K562 (cell line): ENCODE measurements at regions not wholly inside any gene's neighbourhood (a gene's known extent, or its start where the extent isn't known, plus 50 kb on each side); places are given as distances from the start of the nearest gene placed in this dataset.

Source experiments
- BACH1 ChIP-seq: fragments of 200-800 bp; sonication (Bioruptor generic); IDR thresholded peaks from 2 replicates; pipeline ENCODE4 v1.6.1; 2016; ENCODE audit warnings: missing genetic modification characterization, missing compliant biosample characterization
- BMI1 ChIP-seq: fragments of 150-350 bp; IDR thresholded peaks from 2 replicates; pipeline ENCODE4 v1.6.1; 2014; ENCODE audit warnings: low read length
- CSDE1 ChIP-seq, 2 experiments: fragments of 450-650 bp; IDR thresholded peaks; 2 replicates each; pipeline ENCODE4 v1.6.1; 2016; ENCODE audit warnings: mild to moderate bottlenecking in 1 of 2
- EP400 ChIP-seq: fragments of 450-650 bp; IDR thresholded peaks from 2 replicates; pipeline ENCODE4 v1.6.1; 2017; ENCODE audit warnings: antibody characterized with exemption, mild to moderate bottlenecking, moderate library complexity
- FOXA3 ChIP-seq, 2 experiments: fragments of 450-650 bp in 1 of 2; sonication (generic) in 1 of 2; formaldehyde crosslinking; IDR thresholded peaks in 1 of 2; conservative IDR thresholded peaks in 1 of 2; 2 replicates each; pipeline versions ENCODE4 v1.4.0 to v1.8.0; 2020 to 2022; ENCODE audit warnings: mild to moderate bottlenecking in 2 of 2, missing genetic modification reagents in 1 of 2
- GABPB2 ChIP-seq: fragments of 250-450 bp; sonication (Bioruptor Pico); conservative IDR thresholded peaks from 2 replicates; pipeline ENCODE4 v1.5.1; 2021; ENCODE audit warnings: mild to moderate bottlenecking
- HDAC6 ChIP-seq: IDR thresholded peaks from 2 replicates; pipeline ENCODE4 v1.6.1; 2012; ENCODE audit warnings: low read depth, mild to moderate bottlenecking, control low read depth, inconsistent platforms, low read length, moderate library complexity
- HOXB6 ChIP-seq: fragments of 250-450 bp; sonication (Bioruptor Pico); IDR thresholded peaks from 2 replicates; pipeline ENCODE4 v1.5.1; 2022; ENCODE audit warnings: mild to moderate bottlenecking, borderline replicate concordance
- JUN ChIP-seq, 2 experiments: sonication (generic) in 1 of 2; formaldehyde crosslinking in 1 of 2; IDR thresholded peaks; 2 replicates each; pipeline versions ENCODE4 v1.6.1 to v1.8.0; 2012 to 2022; ENCODE audit warnings: borderline replicate concordance in 2 of 2, mild to moderate bottlenecking in 2 of 2, improper control_type of control experiment in 1 of 2, low read depth in 1 of 2, low read length in 1 of 2, missing genetic modification reagents in 1 of 2
- MCM7 ChIP-seq, 2 experiments: fragments of 450-650 bp; IDR thresholded peaks; 2 replicates each; pipeline ENCODE4 v1.6.1; 2016 to 2018
- PTBP1 ChIP-seq: fragments of 200-400 bp; formaldehyde crosslinking; IDR thresholded peaks from 2 replicates; pipeline ENCODE4 v1.6.1; 2017; ENCODE audit warnings: low read depth, low read length
- PYGO2 ChIP-seq: fragments of 450-650 bp; IDR thresholded peaks from 2 replicates; pipeline ENCODE4 v1.6.1; 2016; ENCODE audit warnings: mild to moderate bottlenecking, missing genetic modification characterization, moderate library complexity, missing compliant biosample characterization
- SFPQ ChIP-seq: fragments of 200-400 bp; formaldehyde crosslinking; IDR thresholded peaks from 2 replicates; pipeline ENCODE4 v1.6.1; 2017; ENCODE audit warnings: mild to moderate bottlenecking, low read depth, low read length, moderate library complexity
- TAF1 ChIP-seq: IDR thresholded peaks from 2 replicates; pipeline ENCODE4 v1.6.1; 2011; ENCODE audit warnings: mild to moderate bottlenecking, low read length, moderate library complexity; ENCODE audit not compliant: insufficient read depth, control insufficient read depth, severe bottlenecking; ENCODE audit errors: extremely low read depth
- ZNF584 ChIP-seq: fragments of 200-800 bp; sonication (Bioruptor generic); IDR thresholded peaks from 2 replicates; pipeline ENCODE4 v1.6.1; 2016; ENCODE audit warnings: low read depth, mild to moderate bottlenecking, missing genetic modification characterization, missing compliant biosample characterization
- TF ChIP-seq, protein P1 (sequence below), 3 experiments: fragments of 200-800 bp in 1 of 3; sonication (Bioruptor generic) in 1 of 3; sonication (generic) in 1 of 3; formaldehyde crosslinking in 1 of 3; IDR thresholded peaks; 2 replicates each; pipeline versions ENCODE4 v1.6.1 to v1.8.0; 2016 to 2022; ENCODE audit warnings: mild to moderate bottlenecking in 2 of 3, missing compliant biosample characterization in 2 of 3, missing genetic modification characterization in 2 of 3, missing genetic modification reagents in 1 of 3
- TF ChIP-seq, protein P2 (sequence below): fragments of 450-650 bp; IDR thresholded peaks from one replicate; pipeline ENCODE4 v1.6.1; 2018; ENCODE audit warnings: mild to moderate bottlenecking, moderate library complexity; ENCODE audit not compliant: partially characterized antibody
- TF ChIP-seq, protein P3 (sequence below): IDR thresholded peaks from 2 replicates; pipeline ENCODE4 v1.6.1; 2011; ENCODE audit not compliant: insufficient read length; ENCODE audit errors: extremely low read depth

GRCh38 chr6:27809939-27810767 is 102.0 kb downstream of the OR2B2 start (continued):
- TF ChIP-seq JUN (IDR thresholded peaks at IDR 0.05; ENCODE audit: borderline replicate concordance, low read depth, low read length) = peak; percentile 29; the same call in 1 of the 2 replicates
- peak; percentile 77; the same call in 1 of the 2 replicates for TF ChIP-seq JUN (CRISPR knock-in tag; IDR thresholded peaks at IDR 0.05; ENCODE audit: borderline replicate concordance)
- TF ChIP-seq, protein P1, sequence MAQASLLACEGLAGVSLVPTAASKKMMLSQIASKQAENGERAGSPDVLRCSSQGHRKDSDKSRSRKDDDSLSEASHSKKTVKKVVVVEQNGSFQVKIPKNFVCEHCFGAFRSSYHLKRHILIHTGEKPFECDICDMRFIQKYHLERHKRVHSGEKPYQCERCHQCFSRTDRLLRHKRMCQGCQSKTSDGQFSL (CRISPR knock-in tag; IDR thresholded peaks at IDR 0.05) = no peak; the same call in 1 of the 2 replicates
- TF ChIP-seq, protein P1 (tag; IDR thresholded peaks at IDR 0.05) = no peak
- no peak for TF ChIP-seq BMI1
- no peak for TF ChIP-seq ZNF584 (CRISPR knock-in tag)
- peak in 1 of 2 experiments; percentile 86; a peak in 2 of 4 replicates for TF ChIP-seq CSDE1 (IDR thresholded peaks at IDR 0.05)
- peak in 1 of 2 experiments; percentile 37; a peak in 1 of 4 replicates for TF ChIP-seq FOXA3 (CRISPR knock-in tag; conservative IDR thresholded peaks at IDR 0.05 in 1 of 2, IDR thresholded peaks at IDR 0.05 in 1 of 2)
- no peak for TF ChIP-seq PYGO2
- TF ChIP-seq HDAC6 = peak; percentile 91; the same call in 1 of the 2 replicates
- TF ChIP-seq GABPB2 = peak; percentile 78; the same call in 1 of the 2 replicates
- TF ChIP-seq, protein P2, sequence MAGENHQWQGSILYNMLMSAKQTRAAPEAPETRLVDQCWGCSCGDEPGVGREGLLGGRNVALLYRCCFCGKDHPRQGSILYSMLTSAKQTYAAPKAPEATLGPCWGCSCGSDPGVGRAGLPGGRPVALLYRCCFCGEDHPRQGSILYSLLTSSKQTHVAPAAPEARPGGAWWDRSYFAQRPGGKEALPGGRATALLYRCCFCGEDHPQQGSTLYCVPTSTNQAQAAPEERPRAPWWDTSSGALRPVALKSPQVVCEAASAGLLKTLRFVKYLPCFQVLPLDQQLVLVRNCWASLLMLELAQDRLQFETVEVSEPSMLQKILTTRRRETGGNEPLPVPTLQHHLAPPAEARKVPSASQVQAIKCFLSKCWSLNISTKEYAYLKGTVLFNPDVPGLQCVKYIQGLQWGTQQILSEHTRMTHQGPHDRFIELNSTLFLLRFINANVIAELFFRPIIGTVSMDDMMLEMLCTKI = no peak
- no peak for TF ChIP-seq SFPQ
- peak; percentile 87 for TF ChIP-seq TAF1
- no peak for TF ChIP-seq BACH1 (tag)
- TF ChIP-seq HOXB6 (CRISPR knock-in tag) = 0 out of 2 replicates have a peak, but pooled peaks have one; percentile 44
- TF ChIP-seq PTBP1 = peak; percentile 89; the same call in 1 of the 2 replicates
- peak; percentile 53; the same call in 1 of the 2 replicates for TF ChIP-seq EP400
- TF ChIP-seq MCM7 (IDR thresholded peaks at IDR 0.05) = no peak
- TF ChIP-seq, protein P3, sequence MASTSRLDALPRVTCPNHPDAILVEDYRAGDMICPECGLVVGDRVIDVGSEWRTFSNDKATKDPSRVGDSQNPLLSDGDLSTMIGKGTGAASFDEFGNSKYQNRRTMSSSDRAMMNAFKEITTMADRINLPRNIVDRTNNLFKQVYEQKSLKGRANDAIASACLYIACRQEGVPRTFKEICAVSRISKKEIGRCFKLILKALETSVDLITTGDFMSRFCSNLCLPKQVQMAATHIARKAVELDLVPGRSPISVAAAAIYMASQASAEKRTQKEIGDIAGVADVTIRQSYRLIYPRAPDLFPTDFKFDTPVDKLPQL = peak; percentile 93
